GM18520 (cell line): ENCODE measurements at regions not wholly inside any gene's neighbourhood (a gene's known extent, or its start where the extent isn't known, plus 50 kb on each side); places are given as distances from the start of the nearest gene placed in this dataset.

Source experiments
- ATAC-seq: cut with Tn5 transposase; IDR thresholded peaks from one replicate; pipeline ENCODE4 v1.9.1; 2021; ENCODE audit not compliant: unreplicated experiment

- no peak for ATAC-seq
Observed at GRCh38 chr2:9755008-9755407, 88.3 kb upstream of the TAF1B start.

- no peak for ATAC-seq
Observed at GRCh38 chr2:9755638-9756037, 87.6 kb upstream of the TAF1B start.

- no peak for ATAC-seq
Observed at GRCh38 chr2:9756692-9757250, 86.5 kb upstream of the TAF1B start.

GRCh38 chr2:9757501-9758264 lies 85.6 kb upstream of the TAF1B start:
- ATAC-seq: no peak

- no peak for ATAC-seq
Observed at GRCh38 chr2:9758741-9759140, 84.5 kb upstream of the TAF1B start.

GRCh38 chr2:9760069-9760901 lies 83.0 kb upstream of the TAF1B start:
- ATAC-seq: no peak

GRCh38 chr2:9760902-9761228 lies 82.4 kb upstream of the TAF1B start:
- ATAC-seq: no peak

GRCh38 chr2:9761577-9761976 lies 81.7 kb upstream of the TAF1B start:
- no peak for ATAC-seq

GRCh38 chr2:9762164-9762563 lies 81.1 kb upstream of the TAF1B start:
- ATAC-seq: no peak

- no peak for ATAC-seq
Observed at GRCh38 chr2:9762941-9763340, 80.3 kb upstream of the TAF1B start.

GRCh38 chr2:9763356-9764152 lies 79.7 kb upstream of the TAF1B start:
- no peak for ATAC-seq

- no peak for ATAC-seq
Observed at GRCh38 chr2:9764153-9764778, 79.0 kb upstream of the TAF1B start.

- ATAC-seq: no peak
Observed at GRCh38 chr2:9765611-9766531, 77.4 kb upstream of the TAF1B start.

- ATAC-seq: no peak
Observed at GRCh38 chr2:9767656-9768281, 75.5 kb upstream of the TAF1B start.

- ATAC-seq: no peak
Observed at GRCh38 chr2:9768388-9768787, 74.9 kb upstream of the TAF1B start.

GRCh38 chr2:9769171-9770005 lies 73.9 kb upstream of the TAF1B start:
- ATAC-seq: no peak

GRCh38 chr2:9770006-9770307 lies 73.3 kb upstream of the TAF1B start:
- no peak for ATAC-seq

- no peak for ATAC-seq
Observed at GRCh38 chr2:9770308-9771100, 72.8 kb upstream of the TAF1B start.
